ENCODE measurements at regions not wholly inside any gene's neighbourhood (a gene's known extent, or its start where the extent isn't known, plus 50 kb on each side); places are given as distances from the start of the nearest gene placed in this dataset.

GRCh38 chr5:13640270-13640669 lies 304.2 kb downstream of the DNAH5 start:
- TF ChIP-seq ISL1 (CRISPR knock-in tag; IDR thresholded peaks at IDR 0.05) (no peak), OSR1 (CRISPR knock-in tag; IDR thresholded peaks at IDR 0.05) (no peak), ZFP30 (CRISPR knock-in tag; IDR thresholded peaks at IDR 0.05) (no peak), TOX (CRISPR knock-in tag; IDR thresholded peaks at IDR 0.05; ENCODE audit: borderline replicate concordance) (no peak), CSDC2 (CRISPR knock-in tag; IDR thresholded peaks at IDR 0.05) (no peak)
- ATAC-seq: no peak

- no peak for ATAC-seq
- no peak for TF ChIP-seq PATZ1 (CRISPR knock-in tag; IDR thresholded peaks at IDR 0.05; ENCODE audit: borderline replicate concordance)
- TF ChIP-seq ZFP3 (CRISPR knock-in tag; IDR thresholded peaks at IDR 0.05): no peak
- TF ChIP-seq BACH2 (CRISPR knock-in tag; IDR thresholded peaks at IDR 0.05; ENCODE audit: borderline replicate concordance): no peak
- no peak for TF ChIP-seq CREB5 (CRISPR knock-in tag; IDR thresholded peaks at IDR 0.05; ENCODE audit: low read depth)
- TF ChIP-seq TOX (CRISPR knock-in tag; IDR thresholded peaks at IDR 0.05; ENCODE audit: borderline replicate concordance): no peak
- TF ChIP-seq OSR1 (CRISPR knock-in tag; IDR thresholded peaks at IDR 0.05): no peak
These were observed 311.8 kb downstream of the DNAH5 start for GRCh38 chr5:13632676-13633075.

- TF ChIP-seq ZFP30 (CRISPR knock-in tag; IDR thresholded peaks at IDR 0.05) (no peak), RARB (CRISPR knock-in tag; IDR thresholded peaks at IDR 0.05) (no peak)
- no peak for ATAC-seq
These were observed 315.3 kb downstream of the DNAH5 start for GRCh38 chr5:13629218-13629617.

- TF ChIP-seq RARB (CRISPR knock-in tag; IDR thresholded peaks at IDR 0.05): no peak
- TF ChIP-seq ZFP3 (CRISPR knock-in tag; IDR thresholded peaks at IDR 0.05): no peak
- TF ChIP-seq ZNF8 (CRISPR knock-in tag; IDR thresholded peaks at IDR 0.05): no peak
- TF ChIP-seq ZFP30 (CRISPR knock-in tag; IDR thresholded peaks at IDR 0.05): no peak
- TF ChIP-seq OSR1 (CRISPR knock-in tag; IDR thresholded peaks at IDR 0.05): no peak
- TF ChIP-seq SNAI2 (CRISPR knock-in tag; IDR thresholded peaks at IDR 0.05): no peak
- TF ChIP-seq CREB5 (CRISPR knock-in tag; IDR thresholded peaks at IDR 0.05; ENCODE audit: low read depth): no peak
- no peak for TF ChIP-seq TSHZ2 (CRISPR knock-in tag; IDR thresholded peaks at IDR 0.05)
These were observed 316.6 kb downstream of the DNAH5 start for GRCh38 chr5:13627673-13628454.

GRCh38 chr5:13625616-13626198 lies 318.8 kb downstream of the DNAH5 start:
- ATAC-seq: no peak
- TF ChIP-seq CSDC2 (CRISPR knock-in tag; IDR thresholded peaks at IDR 0.05): no peak
- TF ChIP-seq TOX (CRISPR knock-in tag; IDR thresholded peaks at IDR 0.05; ENCODE audit: borderline replicate concordance): no peak
- no peak for TF ChIP-seq PPARA (CRISPR knock-in tag; IDR thresholded peaks at IDR 0.05; ENCODE audit: borderline replicate concordance)

More at GRCh38 chr5:13627673-13628454, 316.6 kb downstream of the DNAH5 start:
- no peak for ATAC-seq

All from SK-N-SH treated with all-trans-retinoic acid at 6 μM for 48 hours (cell line).